Esophagus muscularis mucosa (tissue), 4 donors: ENCODE measurements at regions not wholly inside any gene's neighbourhood (a gene's known extent, or its start where the extent isn't known, plus 50 kb on each side); places are given as distances from the start of the nearest gene placed in this dataset.

Source experiments
- DNase-seq: peaks from one replicate; pipeline ENCODE4 v3.0.0-alpha.2; 2017; ENCODE audit errors: extremely low spot score
- H3K27ac ChIP-seq, 4 donors: fragments of 200-600 bp; sonication (generic); replicated peaks in 1 of 4; 1 replicate in 3 of 4; 2 replicates in 1 of 4; pipeline ENCODE4 v1.5.1; 2016 to 2019; ENCODE audit warnings: mild to moderate bottlenecking in 1 of 4
- H3K27me3 ChIP-seq, 4 donors: fragments of 200-600 bp; sonication (generic); one replicate each; pipeline versions ENCODE4 v1.5.1 to v1.6.0; 2016 to 2019
- H3K36me3 ChIP-seq, 4 donors: fragments of 200-600 bp; sonication (generic); one replicate each; pipeline ENCODE4 v1.5.1; 2016 to 2019
- H3K4me1 ChIP-seq, 4 donors: fragments of 200-600 bp; sonication (generic); one replicate each; pipeline ENCODE4 v1.5.1; 2016 to 2019
- H3K4me3 ChIP-seq, 4 donors: fragments of 200-600 bp; sonication (generic); 1 replicate in 2 of 4; 2 replicates in 2 of 4; pipeline ENCODE4 v1.5.1; 2016 to 2019; ENCODE audit warnings: mild to moderate bottlenecking in 4 of 4, moderate library complexity in 1 of 4
- H3K9me3 ChIP-seq, 4 donors: fragments of 200-600 bp; sonication (generic); 1 replicate in 3 of 4; 2 replicates in 1 of 4; pipeline ENCODE4 v1.5.1; 2016 to 2019
- EP300 ChIP-seq: sonication (generic); formaldehyde crosslinking; IDR thresholded peaks from one replicate; pipeline ENCODE4 v1.6.1; 2017; ENCODE audit warnings: antibody characterized with exemption
- POLR2A ChIP-seq: fragments of 450-650 bp; IDR thresholded peaks from one replicate; pipeline ENCODE4 v1.6.1; 2017; ENCODE audit warnings: antibody characterized with exemption, moderate library complexity, mild to moderate bottlenecking, low read depth
- POLR2AphosphoS5 ChIP-seq, 2 donors: sonication (generic); formaldehyde crosslinking; IDR thresholded peaks; one replicate each; pipeline ENCODE4 v1.6.1; 2017; ENCODE audit warnings: antibody characterized with exemption in 2 of 2
- WGBS: methylation state at CpG from one replicate; pipeline ENCODE4 v1.1.5; 2018; 5-methylcytosine and 5-hydroxymethylcytosine counted together
- intact Hi-C: fragments of 100-400 bp; cut with DNase I; formaldehyde crosslinking; loops from one replicate; pipeline ENCODE4 v1.15.1; 2023
- TF ChIP-seq, protein P1 (sequence below), 3 experiments: fragments of 200-600 bp in 2 of 3; fragments of 450-650 bp in 1 of 3; sonication (generic) in 2 of 3; IDR thresholded peaks; one replicate each; pipeline ENCODE4 v1.5.1; 2017 to 2019; ENCODE audit warnings: antibody characterized with exemption in 3 of 3, mild to moderate bottlenecking in 2 of 3, moderate library complexity in 1 of 3

DNA sequence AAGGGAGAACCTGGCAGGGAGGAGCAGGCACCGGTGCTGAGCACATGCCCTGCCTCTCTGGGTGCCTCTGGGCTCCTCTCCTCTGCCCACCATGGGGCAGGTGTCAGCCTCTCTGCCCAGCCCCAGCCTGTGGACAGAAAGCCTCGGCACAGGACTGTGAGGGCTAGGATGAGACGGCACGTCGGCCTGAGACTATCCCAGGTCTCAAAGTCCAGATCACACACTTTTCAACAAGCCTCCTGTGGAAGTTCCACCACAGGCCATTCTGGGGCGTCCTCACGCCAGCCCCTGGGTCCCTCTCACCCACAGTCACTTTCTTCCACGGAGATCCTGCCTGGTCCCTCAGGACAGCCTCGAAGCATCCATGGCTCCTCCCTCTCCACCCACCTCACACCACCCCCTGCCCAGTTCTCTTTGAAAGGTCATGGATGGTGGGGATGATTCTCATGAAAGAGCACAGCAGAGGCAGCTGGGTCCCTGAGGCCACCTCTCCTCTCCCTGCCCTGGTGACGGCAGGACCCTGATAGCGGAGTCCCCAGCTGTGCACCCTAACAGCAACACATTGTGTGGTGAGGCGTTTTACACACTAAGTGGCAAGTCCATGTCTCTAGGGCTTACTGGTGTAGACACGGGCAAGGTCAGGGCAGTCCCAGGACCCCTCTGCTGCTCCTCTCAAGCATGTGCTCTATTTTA is 569.4 kb upstream of the SALL3 start:
- Histone ChIP-seq H3K36me3 (no peaks in the 10 kb centered on the region), H3K4me1 (no peaks in the 10 kb centered on the region), H3K9me3 (no peaks in the 10 kb centered on the region), H3K4me3 (no peak overlapping the region), H3K27ac (no peak overlapping the region), H3K27me3 (peaks cover 0 to 11% (median 0%) of the 10 kb centered on the region in 4 donors)
- DNase-seq: no peak
- 90% methylated on average over 9 of the region's 13 CpGs for WGBS
- TF ChIP-seq EP300 (no peak), POLR2A (no peak), POLR2AphosphoS5 (IDR thresholded peaks at IDR 0.05) (no peak)
- TF ChIP-seq, protein P1, sequence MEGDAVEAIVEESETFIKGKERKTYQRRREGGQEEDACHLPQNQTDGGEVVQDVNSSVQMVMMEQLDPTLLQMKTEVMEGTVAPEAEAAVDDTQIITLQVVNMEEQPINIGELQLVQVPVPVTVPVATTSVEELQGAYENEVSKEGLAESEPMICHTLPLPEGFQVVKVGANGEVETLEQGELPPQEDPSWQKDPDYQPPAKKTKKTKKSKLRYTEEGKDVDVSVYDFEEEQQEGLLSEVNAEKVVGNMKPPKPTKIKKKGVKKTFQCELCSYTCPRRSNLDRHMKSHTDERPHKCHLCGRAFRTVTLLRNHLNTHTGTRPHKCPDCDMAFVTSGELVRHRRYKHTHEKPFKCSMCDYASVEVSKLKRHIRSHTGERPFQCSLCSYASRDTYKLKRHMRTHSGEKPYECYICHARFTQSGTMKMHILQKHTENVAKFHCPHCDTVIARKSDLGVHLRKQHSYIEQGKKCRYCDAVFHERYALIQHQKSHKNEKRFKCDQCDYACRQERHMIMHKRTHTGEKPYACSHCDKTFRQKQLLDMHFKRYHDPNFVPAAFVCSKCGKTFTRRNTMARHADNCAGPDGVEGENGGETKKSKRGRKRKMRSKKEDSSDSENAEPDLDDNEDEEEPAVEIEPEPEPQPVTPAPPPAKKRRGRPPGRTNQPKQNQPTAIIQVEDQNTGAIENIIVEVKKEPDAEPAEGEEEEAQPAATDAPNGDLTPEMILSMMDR (IDR thresholded peaks at IDR 0.05): no peak
- intact Hi-C loops: no loop called here

DNA sequence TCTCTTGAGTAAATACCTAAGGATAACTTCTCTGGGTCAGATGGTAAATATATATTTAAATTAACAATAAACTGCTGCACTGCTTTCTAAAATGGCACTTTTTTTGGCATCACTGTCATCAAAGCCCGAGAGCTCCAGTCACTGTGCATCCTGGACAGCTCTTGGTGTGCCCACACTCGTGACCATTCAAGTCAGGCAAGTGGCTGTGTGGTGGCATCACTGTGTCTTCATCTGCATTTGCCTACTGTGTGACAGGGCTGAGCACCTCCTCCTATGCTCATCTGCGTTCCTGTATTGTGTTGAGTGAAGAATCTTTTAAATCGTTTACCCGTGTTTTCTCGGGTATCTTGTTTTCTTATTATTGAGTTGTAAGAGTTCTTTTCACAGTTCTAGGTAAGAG is 568.1 kb upstream of the SALL3 start:
- no peak overlapping the region for H3K27ac ChIP-seq
- no peak overlapping the region for H3K4me3 ChIP-seq
- peaks cover 0 to 4% (median 0%) of the 10 kb centered on the region in 4 donors for H3K27me3 ChIP-seq
- H3K9me3 ChIP-seq: no peaks in the 10 kb centered on the region
- intact Hi-C loops: no loop called here
- TF ChIP-seq POLR2AphosphoS5 (IDR thresholded peaks at IDR 0.05): no peak
- TF ChIP-seq, protein P1 (IDR thresholded peaks at IDR 0.05): no peak
- no peak for TF ChIP-seq POLR2A
- TF ChIP-seq EP300: no peak
- DNase-seq: no peak
- H3K4me1 ChIP-seq: no peaks in the 10 kb centered on the region
- H3K36me3 ChIP-seq: no peaks in the 10 kb centered on the region
- WGBS: 85% methylated on average over 6 of the region's 6 CpGs

DNA sequence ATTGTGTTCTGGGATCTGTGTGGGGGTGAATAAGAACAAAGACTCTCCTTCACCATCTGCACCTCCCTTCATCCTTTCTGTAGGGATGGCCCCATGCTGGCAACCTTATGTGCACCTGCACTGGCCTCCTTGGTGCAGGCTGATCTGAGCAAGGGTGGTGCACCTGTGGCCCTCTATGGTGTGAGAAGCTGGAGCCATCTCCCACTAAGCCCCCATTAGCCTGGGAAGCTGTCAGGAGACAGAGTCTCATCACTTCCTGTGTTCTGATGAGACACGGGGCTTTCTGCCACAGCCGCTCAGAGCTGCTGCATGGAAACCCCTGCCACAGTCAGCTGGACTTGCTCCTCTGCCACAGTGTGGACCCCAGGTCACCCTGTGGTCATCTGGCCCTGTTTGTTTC is 565.3 kb upstream of the SALL3 start:
- H3K27me3 ChIP-seq: peaks cover 0 to 4% (median 0%) of the 10 kb centered on the region in 4 donors
- no peaks in the 10 kb centered on the region for H3K36me3 ChIP-seq
- no peaks in the 10 kb centered on the region for H3K9me3 ChIP-seq
- no peak overlapping the region for H3K27ac ChIP-seq
- WGBS: 80% methylated on average over 2 of the region's 2 CpGs
- no peak overlapping the region for H3K4me3 ChIP-seq
- DNase-seq: no peak
- intact Hi-C loops: no loop called here
- TF ChIP-seq POLR2AphosphoS5 (IDR thresholded peaks at IDR 0.05): no peak
- no peak for TF ChIP-seq EP300
- TF ChIP-seq, protein P1 (IDR thresholded peaks at IDR 0.05): no peak
- TF ChIP-seq POLR2A: no peak
- no peaks in the 10 kb centered on the region for H3K4me1 ChIP-seq

DNA sequence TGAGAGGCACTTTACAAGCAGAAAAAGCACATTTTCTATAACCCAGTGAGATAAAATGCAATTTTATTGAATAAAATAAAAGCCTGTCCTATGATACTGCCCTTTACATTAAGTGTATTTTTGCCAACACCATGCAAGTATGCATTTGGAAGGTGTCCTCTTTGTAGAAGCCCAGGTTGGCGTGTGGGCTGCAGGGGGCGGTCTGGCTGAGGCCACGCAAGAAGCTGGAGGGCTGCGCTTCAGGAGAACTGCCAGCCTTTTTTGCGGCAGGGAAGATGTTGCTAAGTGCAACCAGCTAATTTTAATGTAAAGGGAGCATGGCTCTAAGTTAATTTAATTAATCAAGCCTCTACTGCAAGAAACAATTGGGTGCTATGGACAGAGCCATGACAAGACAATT is 562.8 kb upstream of the SALL3 start:
- Histone ChIP-seq H3K4me1 (no peaks in the 10 kb centered on the region), H3K36me3 (no peaks in the 10 kb centered on the region), H3K4me3 (no peak overlapping the region), H3K27me3 (peaks cover 0 to 11% (median 0%) of the 10 kb centered on the region in 4 donors), H3K9me3 (no peaks in the 10 kb centered on the region), H3K27ac (no peak overlapping the region)
- 97% methylated on average over 5 of the region's 5 CpGs for WGBS
- TF ChIP-seq EP300: no peak
- no peak for TF ChIP-seq POLR2A
- DNase-seq: no peak
- intact Hi-C loops: no loop called here

DNA sequence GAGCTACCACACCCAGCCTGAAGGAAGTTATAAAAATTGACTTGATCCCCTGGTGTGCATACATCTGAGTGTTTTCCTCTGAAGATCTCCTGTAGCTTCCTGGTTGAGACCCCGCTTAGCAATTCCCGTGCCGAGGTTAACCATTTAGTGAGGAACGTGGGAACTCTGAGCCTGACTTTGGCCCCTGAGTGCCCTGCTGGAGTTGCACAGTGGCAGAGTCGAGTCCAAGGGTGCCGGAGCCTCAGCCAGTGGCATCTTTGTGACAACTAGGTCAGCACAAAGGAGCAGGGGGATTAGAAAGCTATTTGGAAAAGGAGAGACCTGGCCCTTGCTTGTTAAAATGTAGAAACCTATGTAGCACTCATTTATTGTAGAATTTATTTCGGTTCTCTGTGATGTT is 561.2 kb upstream of the SALL3 start:
- intact Hi-C loops: no loop called here
- Histone ChIP-seq H3K4me3 (no peak overlapping the region), H3K9me3 (no peaks in the 10 kb centered on the region), H3K27ac (no peak overlapping the region), H3K36me3 (no peaks in the 10 kb centered on the region), H3K27me3 (peaks cover 0 to 22% (median 0%) of the 10 kb centered on the region in 4 donors), H3K4me1 (no peaks in the 10 kb centered on the region)
- TF ChIP-seq EP300: no peak
- TF ChIP-seq, protein P1 (IDR thresholded peaks at IDR 0.05): no peak
- TF ChIP-seq POLR2A: no peak
- TF ChIP-seq POLR2AphosphoS5 (IDR thresholded peaks at IDR 0.05): no peak
- 79% methylated on average over 7 of the region's 7 CpGs for WGBS
- DNase-seq: peak; percentile 37
